ENCODE measurements at regions not wholly inside any gene's neighbourhood (a gene's known extent, or its start where the extent isn't known, plus 50 kb on each side); places are given as distances from the start of the nearest gene placed in this dataset.

DNA sequence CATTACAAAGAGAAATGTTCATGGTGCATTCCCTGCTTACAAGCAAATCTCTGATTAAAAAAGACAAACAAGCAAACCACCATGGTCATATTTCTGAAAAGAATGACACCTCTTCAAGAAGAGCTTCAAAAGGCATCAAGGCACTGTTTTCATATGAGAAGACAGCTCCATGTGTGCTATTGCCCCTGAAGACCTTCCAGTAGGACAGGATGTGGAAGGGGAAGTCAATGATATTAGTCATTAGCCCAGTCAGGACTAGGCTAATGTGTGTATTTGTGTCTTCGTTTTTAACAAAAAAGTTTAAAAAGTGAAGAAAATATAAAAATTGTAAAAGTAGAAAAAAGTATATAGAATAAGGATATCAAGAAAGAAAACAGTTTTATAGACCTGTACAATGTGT, 534.7 kb upstream of the ARGLU1 start:
- no peak overlapping the region for H3K4me3 Mint-ChIP-seq
- Histone ChIP-seq H4K5ac (ENCODE audit: insufficient read length, low read depth, low read length) (no peak overlapping the region), H2BK12ac (ENCODE audit: insufficient read length, low read depth, low read length) (no peak overlapping the region), H3K4ac (ENCODE audit: low read depth, low read length) (no peak overlapping the region), H2AFZ (ENCODE audit: low read length) (no peak overlapping the region), H4K8ac (replicated peaks; ENCODE audit: insufficient read length, low read depth, low read length) (no peak overlapping the region), H4K20me1 (ENCODE audit: control insufficient read depth, insufficient read depth, insufficient read length) (no peaks in the 10 kb centered on the region), H3K27ac (ENCODE audit: insufficient read length, low read depth, low read length) (no peak overlapping the region), H4K91ac (ENCODE audit: insufficient read length, low read depth, low read length) (no peak overlapping the region), H3K23ac (ENCODE audit: insufficient read length, low read depth, low read length) (no peak overlapping the region), H3K4me2 (ENCODE audit: insufficient read depth, insufficient read length, low read length) (no peak overlapping the region), H3K14ac (ENCODE audit: insufficient read depth, low read length) (no peak overlapping the region), H3K23me2 (ENCODE audit: insufficient read length, low read depth, low read length, poor library complexity, severe bottlenecking) (no peaks in the 10 kb centered on the region), H2BK20ac (ENCODE audit: low read depth, low read length, poor library complexity, severe bottlenecking) (no peak overlapping the region), H3K9ac (ENCODE audit: extremely low read depth, insufficient read length, low read length) (no peak overlapping the region), H3K56ac (ENCODE audit: insufficient read length, low read depth, low read length) (no peak overlapping the region), H2BK15ac (ENCODE audit: low read depth, low read length) (no peak overlapping the region), H3K79me2 (ENCODE audit: insufficient read depth, low read length) (no peaks in the 10 kb centered on the region; the same call in 1 of the 2 replicates), H2BK120ac (ENCODE audit: low read depth, low read length, poor library complexity, severe bottlenecking) (no peak overlapping the region), H3K9me3 (ENCODE audit: control insufficient read depth, low read depth, low read length) (no peaks in the 10 kb centered on the region), H2BK5ac (ENCODE audit: insufficient read length, low read length) (no peak overlapping the region), H3K27me3 (ENCODE audit: insufficient read depth, low read length) (no peaks in the 10 kb centered on the region), H3K4me1 (ENCODE audit: insufficient read depth, low read length) (no peaks in the 10 kb centered on the region), H3T11ph (ENCODE audit: low read length) (no peak overlapping the region), H3K18ac (ENCODE audit: insufficient read length, low read depth, low read length) (no peak overlapping the region), H2AK5ac (ENCODE audit: insufficient read length, low read length) (no peak overlapping the region), H3K79me1 (ENCODE audit: insufficient read depth, low read depth, low read length, poor library complexity, severe bottlenecking) (no peaks in the 10 kb centered on the region)
- H3K4me1 Mint-ChIP-seq, result peaks cover 4% of the 10 kb centered on the region in 2 experiments
- no peaks in the 10 kb centered on the region for H3K36me3 Mint-ChIP-seq (ENCODE audit: insufficient read depth in 1 of 3, low read depth in 3 of 3)
- H3K27ac Mint-ChIP-seq, result no peak overlapping the region
- no CpG with 5 or more reads among the region's 1 CpG for WGBS (ENCODE audit: extremely low coverage, insufficient read length, low lambda C conversion rate)
- DNase-seq, result no peak
- no peaks in the 10 kb centered on the region for H3K9me3 Mint-ChIP-seq
- no peaks in the 10 kb centered on the region for H3K27me3 Mint-ChIP-seq (ENCODE audit: low read depth)
- TF ChIP-seq CTCF (conservative IDR thresholded peaks at IDR 0.05), result no peak

Measured in H9 (cell line).